Gastroesophageal sphincter (tissue), 4 donors: ENCODE measurements at regions not wholly inside any gene's neighbourhood (a gene's known extent, or its start where the extent isn't known, plus 50 kb on each side); places are given as distances from the start of the nearest gene placed in this dataset.

Experiments used
- ATAC-seq: fragments of 150-250 bp; one replicate; pipeline ENCODE4 v1.9.1; 2016; ENCODE audit warnings: mild to moderate bottlenecking, moderate library complexity
- H3K27ac ChIP-seq, 4 donors: fragments of 200-600 bp; sonication (generic) in 3 of 4; 1 replicate in 3 of 4; 2 replicates in 1 of 4; pipeline ENCODE4 v1.5.1; 2016 to 2019
- H3K27me3 ChIP-seq: fragments of 200-600 bp; sonication (generic); one replicate; pipeline ENCODE4 v1.5.1; 2019
- H3K36me3 ChIP-seq, 2 donors: fragments of 200-600 bp; sonication (generic); one replicate each; pipeline ENCODE4 v1.5.1; 2019; ENCODE audit warnings: control low read depth in 1 of 2
- H3K4me1 ChIP-seq, 3 donors: fragments of 200-600 bp; sonication (generic); 1 replicate in 2 of 3; 2 replicates in 1 of 3; pipeline ENCODE4 v1.5.1; 2016 to 2019; ENCODE audit warnings: control low read depth in 2 of 3
- H3K4me3 ChIP-seq, 2 donors: fragments of 200-600 bp; sonication (generic); one replicate each; pipeline ENCODE4 v1.5.1; 2019; ENCODE audit warnings: mild to moderate bottlenecking in 1 of 2, moderate library complexity in 1 of 2
- H3K9me3 ChIP-seq, 3 donors: fragments of 200-600 bp; sonication (generic); one replicate each; pipeline ENCODE4 v1.5.1; 2017 to 2019; ENCODE audit warnings: control low read depth in 2 of 3
- CTCF ChIP-seq, 4 experiments: fragments of 200-600 bp in 2 of 4; fragments of 450-650 bp in 2 of 4; sonication (generic) in 1 of 4; IDR thresholded peaks; one replicate each; pipeline ENCODE4 v1.5.1; 2017 to 2019; ENCODE audit warnings: antibody characterized with exemption in 4 of 4, mild to moderate bottlenecking in 2 of 4, moderate library complexity in 2 of 4
- EP300 ChIP-seq: sonication (generic); formaldehyde crosslinking; IDR thresholded peaks from one replicate; pipeline ENCODE4 v1.6.1; 2017; ENCODE audit warnings: antibody characterized with exemption, mild to moderate bottlenecking
- POLR2A ChIP-seq, 2 donors: fragments of 450-650 bp; IDR thresholded peaks; one replicate each; pipeline ENCODE4 v1.6.1; 2017; ENCODE audit warnings: antibody characterized with exemption in 2 of 2, mild to moderate bottlenecking in 2 of 2, moderate library complexity in 1 of 2
- POLR2AphosphoS5 ChIP-seq: sonication (generic); formaldehyde crosslinking; IDR thresholded peaks from one replicate; pipeline ENCODE4 v1.6.1; 2017; ENCODE audit warnings: antibody characterized with exemption
- WGBS, 2 donors: methylation state at CpG; one replicate each; pipeline ENCODE4 v1.1.5; 2018; ENCODE audit warnings: low coverage in 1 of 2; 5-methylcytosine and 5-hydroxymethylcytosine counted together

- Histone ChIP-seq H3K27ac (no peak overlapping the region), H3K36me3 (no peaks in the 10 kb centered on the region), H3K9me3 (peaks cover 0 to 18% (median 0%) of the 10 kb centered on the region in 3 donors), H3K4me3 (no peak overlapping the region), H3K4me1 (no peaks in the 10 kb centered on the region), H3K27me3 (no peaks in the 10 kb centered on the region)
- ATAC-seq, result no peak
- WGBS, 2 donors, result 74 to 79% methylated on average over 3 of the region's 3 CpGs
- TF ChIP-seq POLR2A (IDR thresholded peaks at IDR 0.05), result no peak
- no peak for TF ChIP-seq POLR2AphosphoS5
- no peak for TF ChIP-seq CTCF (IDR thresholded peaks at IDR 0.05)
- TF ChIP-seq EP300, result no peak
Measured at GRCh38 chr11:38143852-38144251, 1545.8 kb upstream of the RAG2 start.

- no peak for TF ChIP-seq POLR2A (IDR thresholded peaks at IDR 0.05)
- TF ChIP-seq POLR2AphosphoS5, result no peak
- no peak for TF ChIP-seq CTCF (IDR thresholded peaks at IDR 0.05)
- no peak for TF ChIP-seq EP300
- no peak for ATAC-seq
- Histone ChIP-seq H3K27ac (no peak overlapping the region), H3K4me3 (no peak overlapping the region), H3K36me3 (no peaks in the 10 kb centered on the region), H3K9me3 (peaks cover 0 to 14% (median 0%) of the 10 kb centered on the region in 3 donors), H3K4me1 (no peaks in the 10 kb centered on the region), H3K27me3 (no peaks in the 10 kb centered on the region)
- WGBS, 2 donors, result 92 to 94% methylated on average over 2 of the region's 2 CpGs
Measured at GRCh38 chr11:38138972-38139371, 1540.9 kb upstream of the RAG2 start.

GRCh38 chr11:38136887-38137286 lies 1538.9 kb upstream of the RAG2 start:
- TF ChIP-seq CTCF (IDR thresholded peaks at IDR 0.05), result no peak
- no peak for TF ChIP-seq POLR2A (IDR thresholded peaks at IDR 0.05)
- TF ChIP-seq POLR2AphosphoS5, result no peak
- TF ChIP-seq EP300, result no peak
- no peaks in the 10 kb centered on the region for H3K36me3 ChIP-seq
- no peak overlapping the region for H3K4me3 ChIP-seq
- no peak for ATAC-seq
- no peak overlapping the region for H3K27ac ChIP-seq
- no peaks in the 10 kb centered on the region for H3K4me1 ChIP-seq
- no peaks in the 10 kb centered on the region for H3K27me3 ChIP-seq
- 91 to 100% methylated on average over 3 to 6 of the region's 6 CpGs for WGBS, 2 donors
- peaks cover 0 to 14% (median 0%) of the 10 kb centered on the region in 3 donors for H3K9me3 ChIP-seq

- H3K4me3 ChIP-seq, result no peak overlapping the region
- ATAC-seq, result no peak
- peaks cover 0 to under 1% (median 0%) of the 10 kb centered on the region in 3 donors for H3K9me3 ChIP-seq
- H3K4me1 ChIP-seq, result no peaks in the 10 kb centered on the region
- H3K36me3 ChIP-seq, result no peaks in the 10 kb centered on the region
- no peak overlapping the region for H3K27ac ChIP-seq
- no peaks in the 10 kb centered on the region for H3K27me3 ChIP-seq
- WGBS, 2 donors, result 33 to 36% methylated on average over 1 of the region's 1 CpG
- TF ChIP-seq CTCF (IDR thresholded peaks at IDR 0.05) (no peak), EP300 (no peak), POLR2AphosphoS5 (no peak), POLR2A (IDR thresholded peaks at IDR 0.05) (no peak)
Measured at GRCh38 chr11:38131535-38131934, 1533.5 kb upstream of the RAG2 start.

GRCh38 chr11:38130976-38131375 lies 1532.9 kb upstream of the RAG2 start:
- Histone ChIP-seq H3K27ac (no peak overlapping the region), H3K9me3 (no peaks in the 10 kb centered on the region), H3K4me3 (no peak overlapping the region), H3K36me3 (no peaks in the 10 kb centered on the region), H3K4me1 (no peaks in the 10 kb centered on the region), H3K27me3 (no peaks in the 10 kb centered on the region)
- WGBS, 2 donors, result 8 to 16% methylated on average over 3 of the region's 3 CpGs
- ATAC-seq, result no peak
- TF ChIP-seq EP300 (no peak), POLR2AphosphoS5 (no peak), POLR2A (IDR thresholded peaks at IDR 0.05) (no peak), CTCF (IDR thresholded peaks at IDR 0.05) (no peak)
